GM18505 (cell line): ENCODE measurements at regions not wholly inside any gene's neighbourhood (a gene's known extent, or its start where the extent isn't known, plus 50 kb on each side); places are given as distances from the start of the nearest gene placed in this dataset.

ENCODE experiments used
- ATAC-seq: cut with Tn5 transposase; IDR thresholded peaks from one replicate; pipeline ENCODE4 v1.9.1; 2021; ENCODE audit not compliant: unreplicated experiment
- POLR2A ChIP-seq: IDR thresholded peaks from 4 replicates; pipeline ENCODE4 v1.6.1; 2011; ENCODE audit warnings: borderline replicate concordance; ENCODE audit not compliant: insufficient read depth, insufficient read length; ENCODE audit errors: extremely low read depth

- ATAC-seq, result no peak
- TF ChIP-seq POLR2A, result no peak
Measured at GRCh38 chr10:28920091-28920490, 242.8 kb downstream of the BAMBI start.

GRCh38 chr10:28922127-28922526, 244.8 kb downstream of the BAMBI start:
- no peak for ATAC-seq
- TF ChIP-seq POLR2A, result no peak

GRCh38 chr10:28922861-28923260, 245.5 kb downstream of the BAMBI start:
- ATAC-seq, result no peak
- no peak for TF ChIP-seq POLR2A

GRCh38 chr10:28924717-28925116, 247.4 kb downstream of the BAMBI start:
- no peak for ATAC-seq
- TF ChIP-seq POLR2A, result no peak

- no peak for TF ChIP-seq POLR2A
- ATAC-seq, result no peak
Measured at GRCh38 chr10:28925121-28925663, 247.9 kb downstream of the BAMBI start.

- TF ChIP-seq POLR2A, result no peak
- ATAC-seq, result no peak
Measured at GRCh38 chr10:28926932-28927331, 249.6 kb downstream of the BAMBI start.

- ATAC-seq, result no peak
- TF ChIP-seq POLR2A, result no peak
Measured at GRCh38 chr10:28928484-28928883, 251.2 kb downstream of the BAMBI start.

- no peak for TF ChIP-seq POLR2A
- ATAC-seq, result no peak
Measured at GRCh38 chr10:28929942-28930341, 252.6 kb downstream of the BAMBI start.

- TF ChIP-seq POLR2A, result no peak
- ATAC-seq, result no peak
Measured at GRCh38 chr10:28930514-28931495, 253.5 kb downstream of the BAMBI start.

- TF ChIP-seq POLR2A, result no peak
- ATAC-seq, result no peak
Measured at GRCh38 chr10:28935061-28935460, 257.7 kb downstream of the BAMBI start.

- ATAC-seq, result no peak
- no peak for TF ChIP-seq POLR2A
Measured at GRCh38 chr10:28937959-28938358, 260.6 kb downstream of the BAMBI start.

- ATAC-seq, result no peak
- no peak for TF ChIP-seq POLR2A
Measured at GRCh38 chr10:28938745-28939144, 261.4 kb downstream of the BAMBI start.

GRCh38 chr10:28939281-28940157, 262.2 kb downstream of the BAMBI start:
- no peak for ATAC-seq
- TF ChIP-seq POLR2A, result no peak
